ENCODE measurements at regions not wholly inside any gene's neighbourhood (a gene's known extent, or its start where the extent isn't known, plus 50 kb on each side); places are given as distances from the start of the nearest gene placed in this dataset.

DNA sequence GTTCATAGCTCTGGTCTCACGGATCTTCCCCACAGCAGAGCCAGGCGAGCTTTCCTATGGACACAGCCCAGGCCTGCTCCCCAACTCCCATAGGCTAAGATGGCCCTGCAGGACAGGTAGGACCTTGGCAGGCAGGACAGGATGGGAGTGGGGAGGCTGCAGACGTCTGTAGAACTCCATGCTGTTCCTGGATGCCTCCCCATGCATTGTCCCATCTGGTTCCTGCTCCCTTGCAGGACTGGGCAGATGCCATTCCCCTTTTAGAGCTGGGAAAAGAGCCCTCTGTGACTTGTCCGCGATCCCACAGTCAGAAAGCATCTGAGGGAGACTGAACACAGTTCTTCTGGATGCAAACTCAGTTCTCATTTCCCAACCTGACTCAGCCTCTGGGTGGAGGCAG, 71.9 kb upstream of the ATP5PO start:
- TF ChIP-seq EZH2phosphoT487 (IDR thresholded peaks at IDR 0.05; ENCODE audit: insufficient read depth, low read depth) (no peak), EZH2 (IDR thresholded peaks at IDR 0.05; ENCODE audit: insufficient read depth, poor library complexity, severe bottlenecking) (no peak)

All from GM23248 (cell line).